PC-3 (cell line): ENCODE measurements at regions not wholly inside any gene's neighbourhood (a gene's known extent, or its start where the extent isn't known, plus 50 kb on each side); places are given as distances from the start of the nearest gene placed in this dataset.

Experiments used
- ATAC-seq: fragments of 200-7000 bp; cut with Tn5 transposase; 2 replicates; pipeline ENCODE4 v1.9.1; 2020; ENCODE audit warnings: mild to moderate bottlenecking, moderate library complexity
- BruUV-seq: library from RNA; stranded (reverse); fragments of 400-500 nt; replicated peaks from 2 replicates; lab custom pipeline; 2021; lab: Mats Ljungman, UMichigan
- CTCF ChIA-PET: fragments of 300-600 bp; sonication (Branson Sonifier 250); formaldehyde crosslinking; loops from one replicate; lab custom pipeline; 2022; ENCODE audit warnings: antibody characterized with exemption; lab: Charles Lee
- POLR2A ChIA-PET: fragments of 300-600 bp; sonication (Branson Sonifier 250); formaldehyde crosslinking; loops from one replicate; lab custom pipeline; 2022; ENCODE audit warnings: antibody characterized with exemption; ENCODE audit not compliant: unreplicated experiment; lab: Charles Lee
- DNase-seq: peaks from one replicate; pipeline ENCODE4 v3.0.0-alpha.2; 2015
- H2AFZ ChIP-seq: fragments of 300-600 bp; sonication (generic); 2 replicates; pipeline ENCODE4 v1.6.0; 2016; ENCODE audit warnings: antibody characterized with exemption, low read length
- H3F3A ChIP-seq: fragments of 300-600 bp; sonication (generic); one replicate; pipeline ENCODE4 v1.6.0; 2017; ENCODE audit warnings: antibody characterized with exemption, low read length, control low read depth, mild to moderate bottlenecking; ENCODE audit not compliant: unreplicated experiment
- H3K27ac ChIP-seq: fragments of 300-600 bp; sonication (generic); 2 replicates; pipeline ENCODE4 v1.5.1; 2016; ENCODE audit warnings: mild to moderate bottlenecking, low read length
- H3K27me3 ChIP-seq: fragments of 300-600 bp; sonication (generic); 2 replicates; pipeline ENCODE4 v1.6.1; 2016; ENCODE audit warnings: low read length, mixed read lengths
- H3K36me3 ChIP-seq: fragments of 300-600 bp; sonication (generic); 2 replicates; pipeline ENCODE4 v1.6.1; 2016; ENCODE audit warnings: low read depth, mixed run types, low read length, mixed read lengths
- H3K4me1 ChIP-seq: fragments of 300-600 bp; sonication (generic); 2 replicates; pipeline ENCODE4 v1.5.1; 2016; ENCODE audit warnings: low read length; ENCODE audit not compliant: insufficient read depth
- H3K4me2 ChIP-seq: fragments of 300-600 bp; sonication (generic); 2 replicates; pipeline ENCODE4 v1.6.0; 2016; ENCODE audit warnings: low read length
- H3K4me3 ChIP-seq: fragments of 300-600 bp; sonication (generic); 2 replicates; pipeline ENCODE4 v1.5.1; 2016; ENCODE audit warnings: mild to moderate bottlenecking, low read length, mixed read lengths
- H3K79me2 ChIP-seq: fragments of 300-600 bp; sonication (generic); 2 replicates; pipeline ENCODE4 v1.6.1; 2017; ENCODE audit warnings: low read length, mixed read lengths
- H3K9ac ChIP-seq: fragments of 300-600 bp; sonication (generic); 2 replicates; pipeline ENCODE4 v1.6.0; 2016; ENCODE audit warnings: mild to moderate bottlenecking, low read length
- H3K9me2 ChIP-seq: fragments of 300-600 bp; sonication (generic); replicated peaks from 2 replicates; pipeline ENCODE4 v1.6.1; 2016; ENCODE audit warnings: mixed run types, low read length, mixed read lengths
- H3K9me3 ChIP-seq: fragments of 300-600 bp; sonication (generic); 2 replicates; pipeline ENCODE4 v1.6.1; 2016; ENCODE audit warnings: low read length, mixed read lengths
- H4K20me1 ChIP-seq: fragments of 300-600 bp; sonication (generic); 2 replicates; pipeline ENCODE4 v1.6.1; 2016; ENCODE audit warnings: low read length, mixed read lengths
- CTCF ChIP-seq: fragments of 300-600 bp; sonication (generic); conservative IDR thresholded peaks from 2 replicates; pipeline ENCODE4 v1.5.1; 2017; ENCODE audit warnings: antibody characterized with exemption, low read depth, mild to moderate bottlenecking, low read length
- EZH2 ChIP-seq: fragments of 300-600 bp; sonication (generic); IDR thresholded peaks from one replicate; pipeline ENCODE4 v1.6.1; 2017; ENCODE audit warnings: antibody characterized with exemption, mild to moderate bottlenecking, low read length; ENCODE audit not compliant: unreplicated experiment
- EZH2phosphoT487 ChIP-seq: fragments of 300-600 bp; sonication (generic); IDR thresholded peaks from 2 replicates; pipeline ENCODE4 v1.6.1; 2018; ENCODE audit warnings: mild to moderate bottlenecking, antibody characterized with exemption, low read length, borderline replicate concordance
- intact Hi-C: fragments of 100-400 bp; cut with micrococcal nuclease; formaldehyde crosslinking; loops from 2 replicates; pipeline ENCODE4 v1.9.0; 2023

- Histone ChIP-seq H3K9ac (no peak overlapping the region), H3K36me3 (no peaks in the 10 kb centered on the region), H3K4me3 (no peak overlapping the region), H3K27me3 (no peaks in the 10 kb centered on the region), H3K9me3 (no peaks in the 10 kb centered on the region), H3K79me2 (no peaks in the 10 kb centered on the region), H2AFZ (no peak overlapping the region), H3K9me2 (no peaks in the 10 kb centered on the region), H3K4me2 (no peak overlapping the region), H3K27ac (0 out of 2 replicates have a peak overlapping the region, but pooled peaks have one; percentile 18), H4K20me1 (no peaks in the 10 kb centered on the region), H3F3A (no peaks in the 10 kb centered on the region), H3K4me1 (no peaks in the 10 kb centered on the region)
- DNase-seq (peak; percentile 18), ATAC-seq (no peak)
- intact Hi-C loops: no loop called here
- CTCF ChIA-PET: no interaction called here
- no peak for TF ChIP-seq CTCF
- TF ChIP-seq EZH2: no peak
- TF ChIP-seq EZH2phosphoT487: no peak
- no TSS peak for BruUV-seq
- POLR2A ChIA-PET: no interaction called here
These were observed 216.8 kb upstream of the PIK3R1 start for GRCh38 chr5:67998709-67999261.

GRCh38 chr5:67997892-67998457, 217.6 kb upstream of the PIK3R1 start:
- ATAC-seq (no peak), DNase-seq (no peak)
- no peaks in the 10 kb centered on the region for H3K9me3 ChIP-seq
- intact Hi-C loops: no loop called here
- H3K9me2 ChIP-seq: no peaks in the 10 kb centered on the region
- no peaks in the 10 kb centered on the region for H3K79me2 ChIP-seq
- no peak overlapping the region for H3K27ac ChIP-seq
- H3F3A ChIP-seq: no peaks in the 10 kb centered on the region
- H4K20me1 ChIP-seq: no peaks in the 10 kb centered on the region
- no peaks in the 10 kb centered on the region for H3K4me1 ChIP-seq
- H3K4me3 ChIP-seq: no peak overlapping the region
- CTCF ChIA-PET: no interaction called here
- H3K9ac ChIP-seq: no peak overlapping the region
- BruUV-seq: no TSS peak
- POLR2A ChIA-PET: no interaction called here
- no peaks in the 10 kb centered on the region for H3K36me3 ChIP-seq
- H3K4me2 ChIP-seq: no peak overlapping the region
- H2AFZ ChIP-seq: no peak overlapping the region
- H3K27me3 ChIP-seq: no peaks in the 10 kb centered on the region
- no peak for TF ChIP-seq EZH2
- no peak for TF ChIP-seq EZH2phosphoT487
- no peak for TF ChIP-seq CTCF

GRCh38 chr5:67997148-67997547, 218.4 kb upstream of the PIK3R1 start:
- no peaks in the 10 kb centered on the region for H3F3A ChIP-seq
- no peak overlapping the region for H3K4me2 ChIP-seq
- no peak for TF ChIP-seq EZH2phosphoT487
- TF ChIP-seq CTCF: no peak
- no peak for TF ChIP-seq EZH2
- no peaks in the 10 kb centered on the region for H3K27me3 ChIP-seq
- H3K4me1 ChIP-seq: no peaks in the 10 kb centered on the region
- H3K9ac ChIP-seq: no peak overlapping the region
- no peaks in the 10 kb centered on the region for H3K79me2 ChIP-seq
- no peaks in the 10 kb centered on the region for H3K9me2 ChIP-seq
- no peak overlapping the region for H2AFZ ChIP-seq
- ATAC-seq (no peak), DNase-seq (no peak)
- no peaks in the 10 kb centered on the region for H4K20me1 ChIP-seq
- no peaks in the 10 kb centered on the region for H3K36me3 ChIP-seq
- BruUV-seq: no TSS peak
- intact Hi-C loops: no loop called here
- no peak overlapping the region for H3K4me3 ChIP-seq
- CTCF ChIA-PET: no interaction called here
- POLR2A ChIA-PET: no interaction called here
- no peak overlapping the region for H3K27ac ChIP-seq
- no peaks in the 10 kb centered on the region for H3K9me3 ChIP-seq
